GM08714 (cell line): ENCODE measurements at regions not wholly inside any gene's neighbourhood (a gene's known extent, or its start where the extent isn't known, plus 50 kb on each side); places are given as distances from the start of the nearest gene placed in this dataset.
"Not testable (repeated sequence)": the region's sequence is repeated elsewhere in the genome, so short reads cannot be mapped to it uniquely, and the experiment has no call there.

Experiments used
- H3K4me3 ChIP-seq: fragments of 200-500 bp; sonication (Bioruptor generic); 2 replicates; pipeline ENCODE4 v1.5.1; 2014; ENCODE audit warnings: mild to moderate bottlenecking, low read length, inconsistent platforms
- ZNF274 ChIP-seq: IDR thresholded peaks from 2 replicates; pipeline ENCODE4 v1.6.1; 2012; ENCODE audit warnings: mild to moderate bottlenecking, low read depth, low read length

GRCh38 chr18:76307293-76307690, 187.8 kb downstream of the ZNF516 start:
- TF ChIP-seq ZNF274: no peak

DNA sequence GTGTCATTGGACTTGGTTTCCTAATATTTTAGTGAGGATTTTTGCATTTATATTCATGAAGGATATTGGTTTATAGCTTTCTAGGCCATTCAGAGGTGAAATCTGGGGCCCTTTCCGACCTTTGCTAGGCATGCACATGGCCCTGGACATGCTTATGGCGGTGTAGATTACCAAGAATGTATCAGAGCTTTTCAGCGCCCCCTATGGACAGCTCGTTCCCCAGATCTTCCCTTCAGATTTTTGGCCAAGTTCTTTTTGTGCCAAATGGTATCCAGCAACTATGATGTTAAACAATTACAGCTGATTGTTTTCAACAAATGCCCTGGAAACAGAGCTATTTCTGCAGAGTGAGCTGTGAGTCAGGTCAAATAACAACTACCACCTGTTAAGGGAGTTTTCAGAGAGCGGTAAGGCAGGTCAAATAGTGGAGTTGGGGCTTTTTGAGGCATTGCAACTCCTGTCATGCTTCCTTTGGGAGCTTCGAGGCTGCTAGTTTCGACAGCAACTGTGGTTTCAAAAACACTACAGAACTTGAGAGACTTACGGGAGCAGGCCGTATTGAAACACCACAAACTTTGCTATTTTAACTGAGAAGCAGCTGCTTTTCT, 188.3 kb downstream of the ZNF516 start:
- no peak for TF ChIP-seq ZNF274
- H3K4me3 ChIP-seq: no peak overlapping the region

More at GRCh38 chr18:76307293-76307690, 187.8 kb downstream of the ZNF516 start:
- H3K4me3 ChIP-seq: no peak overlapping the region

- TF ChIP-seq ZNF274: no peak
- no peak overlapping the region for H3K4me3 ChIP-seq
These were observed 209.2 kb downstream of the ZNF516 start for GRCh38 chr18:76285866-76286265.

DNA sequence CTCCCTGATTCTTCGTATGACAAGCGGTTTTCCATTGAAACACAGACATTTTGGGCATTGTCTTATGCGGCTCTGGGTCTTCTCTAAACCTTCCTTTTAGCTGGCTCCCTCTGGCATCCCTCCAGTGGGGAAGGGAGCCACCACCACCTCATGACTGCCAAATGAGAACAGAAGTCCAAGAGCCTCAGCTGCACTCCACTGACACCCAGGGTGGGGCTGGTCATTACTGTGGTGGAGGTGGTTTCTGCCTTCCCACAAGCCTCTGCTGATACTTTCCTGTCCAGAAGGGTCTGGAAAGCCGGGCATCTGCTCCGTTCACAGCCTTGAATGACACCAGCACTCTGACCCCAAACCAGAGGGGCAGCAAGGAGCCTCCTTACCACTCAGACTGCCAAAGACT, 213.5 kb downstream of the ZNF516 start:
- no peak overlapping the region for H3K4me3 ChIP-seq
- TF ChIP-seq ZNF274: no peak

- H3K4me3 ChIP-seq: no peak overlapping the region
- no peak for TF ChIP-seq ZNF274
These were observed 217.2 kb downstream of the ZNF516 start for GRCh38 chr18:76277801-76278200.

DNA sequence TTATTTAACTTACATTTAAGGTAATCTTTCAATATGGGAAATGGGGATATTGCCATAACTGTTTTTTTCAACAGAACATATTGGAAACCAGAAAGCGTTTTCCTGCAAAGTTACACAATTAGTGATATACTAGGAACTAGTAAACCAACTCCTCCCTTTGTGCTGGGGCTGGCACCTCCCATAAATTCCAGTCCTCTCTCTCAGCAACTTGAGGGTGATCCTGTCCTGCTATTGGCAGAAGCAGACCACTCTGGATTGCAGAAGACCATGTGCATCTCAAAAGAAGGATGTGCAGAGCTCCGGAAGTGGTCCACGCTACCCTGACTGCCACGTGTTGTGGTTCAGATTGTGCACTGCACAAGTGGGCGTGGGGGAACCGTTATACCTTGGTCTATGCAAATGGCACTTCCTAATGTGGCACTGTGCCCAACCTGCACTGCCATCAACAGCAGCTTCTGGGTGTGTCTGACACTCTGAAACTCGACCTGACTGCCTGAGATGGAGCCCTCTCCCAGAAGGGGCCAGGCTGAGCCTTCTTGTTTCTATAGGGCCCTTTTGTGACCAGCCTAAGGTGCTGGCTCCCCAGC, 219.2 kb downstream of the ZNF516 start:
- no peak overlapping the region for H3K4me3 ChIP-seq
- no peak for TF ChIP-seq ZNF274

- no peak overlapping the region for H3K4me3 ChIP-seq
- TF ChIP-seq ZNF274: no peak
These were observed 220.4 kb downstream of the ZNF516 start for GRCh38 chr18:76274468-76275289.

DNA sequence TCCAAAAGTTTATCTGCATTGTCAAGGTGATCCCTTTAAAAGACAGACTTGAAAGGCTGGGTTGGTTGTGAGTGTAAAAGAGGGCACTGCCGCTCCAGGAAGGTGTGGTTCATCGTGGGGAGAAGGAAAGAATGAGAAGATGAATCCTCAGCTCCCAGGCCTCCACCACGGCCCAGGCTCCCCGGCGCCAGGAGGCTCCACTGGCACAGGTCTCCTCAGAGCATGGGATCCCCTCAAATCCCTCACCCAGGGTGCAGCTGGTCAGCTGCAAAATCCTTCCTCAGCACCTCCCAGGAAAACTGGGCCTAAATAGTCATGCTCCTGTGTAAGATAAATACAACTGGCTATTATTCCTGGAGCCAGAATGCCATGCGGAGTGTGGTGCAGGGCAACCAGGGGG, 221.1 kb downstream of the ZNF516 start:
- no peak for TF ChIP-seq ZNF274
- no peak overlapping the region for H3K4me3 ChIP-seq

- no peak for TF ChIP-seq ZNF274
- H3K4me3 ChIP-seq: no peak overlapping the region
These were observed 222.0 kb downstream of the ZNF516 start for GRCh38 chr18:76273036-76273545.

DNA sequence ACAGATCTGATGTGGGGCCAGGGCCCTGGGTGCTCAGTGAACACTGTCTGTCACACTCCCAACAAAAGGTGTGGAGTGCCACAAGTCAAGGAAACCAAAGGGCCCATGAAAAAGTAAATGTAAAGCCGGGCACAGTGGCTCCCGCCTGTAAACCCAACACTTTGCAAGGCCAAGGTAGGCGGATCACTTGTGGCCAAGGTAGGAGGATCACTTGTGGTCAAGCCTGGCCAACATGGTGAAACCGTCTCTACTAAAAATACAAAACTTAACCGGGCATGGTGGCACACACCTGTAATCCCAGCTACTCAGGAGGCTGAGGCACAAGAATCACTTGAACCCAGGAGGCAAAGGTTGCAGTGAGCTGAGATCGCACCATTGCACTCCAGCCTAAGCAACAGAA, 227.6 kb downstream of the ZNF516 start:
- H3K4me3 ChIP-seq: not testable (repeated sequence)

- no peak for TF ChIP-seq ZNF274
- no peak overlapping the region for H3K4me3 ChIP-seq
These were observed 228.6 kb downstream of the ZNF516 start for GRCh38 chr18:76266236-76266991.

DNA sequence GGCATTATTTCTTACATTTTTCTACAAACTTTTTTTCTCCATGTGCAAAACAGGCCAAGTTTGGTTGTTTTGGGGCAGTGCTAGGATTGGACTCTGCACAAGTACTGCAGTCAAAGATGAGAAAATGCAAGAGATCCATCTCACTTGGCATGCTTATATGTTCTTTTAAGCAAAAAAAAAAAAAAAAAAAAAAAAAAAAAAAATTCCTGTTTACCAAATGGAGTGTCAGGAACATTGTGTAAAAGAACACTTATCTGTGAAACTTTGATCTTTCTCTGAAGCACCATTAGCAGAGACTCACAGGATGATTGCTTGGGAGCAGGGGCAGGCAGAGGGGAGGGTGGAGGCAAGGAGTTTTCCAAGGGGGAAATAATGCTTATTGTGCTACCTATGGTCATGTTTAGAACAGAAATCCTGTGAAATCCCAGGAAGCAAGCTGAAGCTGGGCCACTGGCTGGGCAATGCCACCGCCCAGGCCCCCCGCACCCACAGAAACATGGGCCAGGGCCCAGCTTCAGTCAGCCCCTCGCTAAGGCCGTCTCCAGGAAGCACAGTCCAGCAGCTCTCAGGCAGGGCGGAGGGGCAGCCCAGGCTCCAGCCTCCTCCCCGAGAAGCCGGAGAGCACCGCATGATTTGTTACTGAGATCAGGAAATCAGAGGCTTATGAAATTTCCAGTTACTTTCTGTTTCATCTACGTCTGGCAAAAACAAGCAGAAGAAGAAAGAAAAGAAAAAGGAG, 229.4 kb downstream of the ZNF516 start:
- no peak overlapping the region for H3K4me3 ChIP-seq
- no peak for TF ChIP-seq ZNF274

- H3K4me3 ChIP-seq: no peak overlapping the region
- no peak for TF ChIP-seq ZNF274
These were observed 230.2 kb downstream of the ZNF516 start for GRCh38 chr18:76264876-76265250.
